Esophagus squamous epithelium (tissue), 4 donors: ENCODE measurements at regions not wholly inside any gene's neighbourhood (a gene's known extent, or its start where the extent isn't known, plus 50 kb on each side); places are given as distances from the start of the nearest gene placed in this dataset.
"Not testable (repeated sequence)": the region's sequence is repeated elsewhere in the genome, so short reads cannot be mapped to it uniquely, and the experiment has no call there.

Source experiments
- POLR2A ChIP-seq, 4 donors: fragments of 450-650 bp; IDR thresholded peaks; one replicate each; pipeline ENCODE4 v1.6.1; 2017; ENCODE audit warnings: antibody characterized with exemption in 4 of 4, mild to moderate bottlenecking in 4 of 4, moderate library complexity in 3 of 4
- TF ChIP-seq, protein P1 (sequence below), 6 experiments: fragments of 450-650 bp in 4 of 6; fragments of 200-600 bp in 2 of 6; sonication (generic) in 2 of 6; IDR thresholded peaks; one replicate each; pipeline ENCODE4 v1.5.1; 2016 to 2019; ENCODE audit warnings: antibody characterized with exemption in 6 of 6, mild to moderate bottlenecking in 4 of 6, moderate library complexity in 4 of 6

DNA sequence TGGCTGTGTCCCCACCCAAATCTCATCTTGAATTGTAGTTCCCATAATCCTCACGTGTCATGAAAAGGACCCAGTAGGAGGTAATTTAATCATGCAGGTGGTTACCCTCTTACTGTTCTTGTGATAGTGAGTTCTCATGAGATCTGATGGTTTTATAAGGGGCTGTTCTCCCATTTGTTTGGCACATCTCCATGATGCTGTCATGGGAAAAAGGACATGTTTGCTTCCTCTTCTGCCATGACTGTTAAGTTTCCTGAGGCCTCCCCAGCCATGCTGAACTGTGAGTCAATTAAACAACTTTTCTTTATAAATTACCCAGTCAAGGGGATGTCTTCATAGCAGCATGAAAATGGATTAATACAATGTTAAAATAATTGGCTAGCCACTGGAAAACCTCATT is 243.3 kb upstream of the MKLN1 start:
- TF ChIP-seq, protein P1, sequence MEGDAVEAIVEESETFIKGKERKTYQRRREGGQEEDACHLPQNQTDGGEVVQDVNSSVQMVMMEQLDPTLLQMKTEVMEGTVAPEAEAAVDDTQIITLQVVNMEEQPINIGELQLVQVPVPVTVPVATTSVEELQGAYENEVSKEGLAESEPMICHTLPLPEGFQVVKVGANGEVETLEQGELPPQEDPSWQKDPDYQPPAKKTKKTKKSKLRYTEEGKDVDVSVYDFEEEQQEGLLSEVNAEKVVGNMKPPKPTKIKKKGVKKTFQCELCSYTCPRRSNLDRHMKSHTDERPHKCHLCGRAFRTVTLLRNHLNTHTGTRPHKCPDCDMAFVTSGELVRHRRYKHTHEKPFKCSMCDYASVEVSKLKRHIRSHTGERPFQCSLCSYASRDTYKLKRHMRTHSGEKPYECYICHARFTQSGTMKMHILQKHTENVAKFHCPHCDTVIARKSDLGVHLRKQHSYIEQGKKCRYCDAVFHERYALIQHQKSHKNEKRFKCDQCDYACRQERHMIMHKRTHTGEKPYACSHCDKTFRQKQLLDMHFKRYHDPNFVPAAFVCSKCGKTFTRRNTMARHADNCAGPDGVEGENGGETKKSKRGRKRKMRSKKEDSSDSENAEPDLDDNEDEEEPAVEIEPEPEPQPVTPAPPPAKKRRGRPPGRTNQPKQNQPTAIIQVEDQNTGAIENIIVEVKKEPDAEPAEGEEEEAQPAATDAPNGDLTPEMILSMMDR (IDR thresholded peaks at IDR 0.05): not testable (repeated sequence)
- TF ChIP-seq POLR2A (IDR thresholded peaks at IDR 0.05): not testable (repeated sequence)
